ENCODE measurements at regions not wholly inside any gene's neighbourhood (a gene's known extent, or its start where the extent isn't known, plus 50 kb on each side); places are given as distances from the start of the nearest gene placed in this dataset.

GRCh38 chr1:96376846-96377245 lies 344.7 kb upstream of the PTBP2 start:
- H3K79me2 ChIP-seq (ENCODE audit: insufficient read depth, low read length): no peaks in the 10 kb centered on the region
- no peak overlapping the region for H2AFZ ChIP-seq (ENCODE audit: low read depth, low read length, severe bottlenecking)
- no peaks in the 10 kb centered on the region for H3K27me3 ChIP-seq (ENCODE audit: low read length)
- H3K4me2 ChIP-seq (ENCODE audit: low read depth, low read length, poor library complexity, severe bottlenecking): no peak overlapping the region
- H3K27ac ChIP-seq (ENCODE audit: low read depth, low read length): no peak overlapping the region
- H4K20me1 ChIP-seq (ENCODE audit: low read depth, low read length): no peaks in the 10 kb centered on the region
- no peaks in the 10 kb centered on the region for H3F3A ChIP-seq (ENCODE audit: insufficient read depth)
- no peak overlapping the region for H3K9ac ChIP-seq (ENCODE audit: low read length)
- no peaks in the 10 kb centered on the region; the same call in 1 of the 2 replicates for H3K36me3 ChIP-seq (ENCODE audit: low read length)
- H3K9me3 ChIP-seq (ENCODE audit: insufficient read depth, low read length): no peaks in the 10 kb centered on the region
- TF ChIP-seq, protein P1, sequence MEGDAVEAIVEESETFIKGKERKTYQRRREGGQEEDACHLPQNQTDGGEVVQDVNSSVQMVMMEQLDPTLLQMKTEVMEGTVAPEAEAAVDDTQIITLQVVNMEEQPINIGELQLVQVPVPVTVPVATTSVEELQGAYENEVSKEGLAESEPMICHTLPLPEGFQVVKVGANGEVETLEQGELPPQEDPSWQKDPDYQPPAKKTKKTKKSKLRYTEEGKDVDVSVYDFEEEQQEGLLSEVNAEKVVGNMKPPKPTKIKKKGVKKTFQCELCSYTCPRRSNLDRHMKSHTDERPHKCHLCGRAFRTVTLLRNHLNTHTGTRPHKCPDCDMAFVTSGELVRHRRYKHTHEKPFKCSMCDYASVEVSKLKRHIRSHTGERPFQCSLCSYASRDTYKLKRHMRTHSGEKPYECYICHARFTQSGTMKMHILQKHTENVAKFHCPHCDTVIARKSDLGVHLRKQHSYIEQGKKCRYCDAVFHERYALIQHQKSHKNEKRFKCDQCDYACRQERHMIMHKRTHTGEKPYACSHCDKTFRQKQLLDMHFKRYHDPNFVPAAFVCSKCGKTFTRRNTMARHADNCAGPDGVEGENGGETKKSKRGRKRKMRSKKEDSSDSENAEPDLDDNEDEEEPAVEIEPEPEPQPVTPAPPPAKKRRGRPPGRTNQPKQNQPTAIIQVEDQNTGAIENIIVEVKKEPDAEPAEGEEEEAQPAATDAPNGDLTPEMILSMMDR (IDR thresholded peaks at IDR 0.05; ENCODE audit: insufficient read depth, low read length, poor library complexity, severe bottlenecking): no peak
- TF ChIP-seq EZH2phosphoT487 (conservative IDR thresholded peaks at IDR 0.05; ENCODE audit: low read length): no peak
- no peak overlapping the region for H3K4me3 ChIP-seq (ENCODE audit: insufficient read depth, low read length, poor library complexity, severe bottlenecking)
- H3K9me2 ChIP-seq (replicated peaks; ENCODE audit: insufficient read depth, low read length): no peaks in the 10 kb centered on the region

DNA sequence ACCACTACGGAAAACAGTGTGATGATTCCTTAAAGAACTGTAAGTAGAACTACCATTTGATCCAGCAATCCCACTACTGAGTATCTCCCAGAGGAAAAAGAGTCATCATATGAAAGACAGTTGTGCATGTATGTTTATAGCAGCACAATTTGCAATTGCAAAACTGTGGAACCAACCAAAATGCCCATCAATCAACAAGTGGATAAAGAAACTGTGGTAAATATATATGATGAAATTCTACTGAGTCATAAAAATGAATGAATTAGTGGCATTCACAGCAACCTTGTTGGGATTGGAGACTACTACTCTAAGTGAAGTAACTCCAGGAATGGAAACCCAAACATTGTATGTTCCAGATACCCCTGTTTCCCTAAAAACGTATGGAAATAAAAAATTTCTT lies 337.0 kb upstream of the PTBP2 start:
- H3K27me3 ChIP-seq (ENCODE audit: low read length): no peaks in the 10 kb centered on the region
- no peak overlapping the region for H3K4me3 ChIP-seq (ENCODE audit: insufficient read depth, low read length, poor library complexity, severe bottlenecking)
- H3K9me3 ChIP-seq (ENCODE audit: insufficient read depth, low read length): no peaks in the 10 kb centered on the region
- no peak for TF ChIP-seq EZH2phosphoT487 (conservative IDR thresholded peaks at IDR 0.05; ENCODE audit: low read length)
- TF ChIP-seq, protein P1 (IDR thresholded peaks at IDR 0.05; ENCODE audit: insufficient read depth, low read length, poor library complexity, severe bottlenecking): no peak
- no peaks in the 10 kb centered on the region for H4K20me1 ChIP-seq (ENCODE audit: low read depth, low read length)
- no peak overlapping the region for H3K4me2 ChIP-seq (ENCODE audit: low read depth, low read length, poor library complexity, severe bottlenecking)
- no peak overlapping the region for H2AFZ ChIP-seq (ENCODE audit: low read depth, low read length, severe bottlenecking)
- no peak overlapping the region for H3K9ac ChIP-seq (ENCODE audit: low read length)
- H3K79me2 ChIP-seq (ENCODE audit: insufficient read depth, low read length): no peaks in the 10 kb centered on the region
- no peak overlapping the region for H3K27ac ChIP-seq (ENCODE audit: low read depth, low read length)
- no peaks in the 10 kb centered on the region for H3F3A ChIP-seq (ENCODE audit: insufficient read depth)
- H3K36me3 ChIP-seq (ENCODE audit: low read length): no peaks in the 10 kb centered on the region
- no peaks in the 10 kb centered on the region for H3K9me2 ChIP-seq (replicated peaks; ENCODE audit: insufficient read depth, low read length)

DNA sequence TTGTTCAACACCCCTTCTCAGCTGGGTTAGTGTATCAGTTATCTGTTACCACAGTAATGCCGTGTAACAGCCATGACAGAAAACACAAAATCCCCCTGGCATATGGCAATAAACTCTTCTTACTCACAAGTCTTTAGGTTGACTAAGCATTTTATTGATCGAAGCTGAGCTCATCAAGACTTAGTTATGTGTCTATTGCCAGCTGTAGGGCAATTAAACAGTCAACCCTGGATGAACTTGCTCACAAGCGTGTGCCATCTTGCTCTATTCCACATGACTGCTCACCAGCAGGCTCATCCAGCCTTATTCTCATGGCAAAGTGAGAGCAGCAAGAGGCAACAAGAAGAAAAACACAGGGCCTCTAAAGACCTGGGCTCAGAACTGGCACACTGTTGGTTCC lies 333.8 kb upstream of the PTBP2 start:
- no peaks in the 10 kb centered on the region for H3F3A ChIP-seq (ENCODE audit: insufficient read depth)
- H3K79me2 ChIP-seq (ENCODE audit: insufficient read depth, low read length): no peaks in the 10 kb centered on the region
- H3K27me3 ChIP-seq (ENCODE audit: low read length): no peaks in the 10 kb centered on the region
- H2AFZ ChIP-seq (ENCODE audit: low read depth, low read length, severe bottlenecking): no peak overlapping the region
- H3K27ac ChIP-seq (ENCODE audit: low read depth, low read length): no peak overlapping the region
- no peak overlapping the region for H3K4me2 ChIP-seq (ENCODE audit: low read depth, low read length, poor library complexity, severe bottlenecking)
- no peak overlapping the region for H3K4me3 ChIP-seq (ENCODE audit: insufficient read depth, low read length, poor library complexity, severe bottlenecking)
- no peaks in the 10 kb centered on the region for H3K9me2 ChIP-seq (replicated peaks; ENCODE audit: insufficient read depth, low read length)
- TF ChIP-seq, protein P1 (IDR thresholded peaks at IDR 0.05; ENCODE audit: insufficient read depth, low read length, poor library complexity, severe bottlenecking): no peak
- H4K20me1 ChIP-seq (ENCODE audit: low read depth, low read length): no peaks in the 10 kb centered on the region
- no peaks in the 10 kb centered on the region for H3K9me3 ChIP-seq (ENCODE audit: insufficient read depth, low read length)
- no peaks in the 10 kb centered on the region for H3K36me3 ChIP-seq (ENCODE audit: low read length)
- H3K9ac ChIP-seq (ENCODE audit: low read length): no peak overlapping the region
